Adrenal gland (tissue), 5 donors: ENCODE measurements at regions not wholly inside any gene's neighbourhood (a gene's known extent, or its start where the extent isn't known, plus 50 kb on each side); places are given as distances from the start of the nearest gene placed in this dataset.

Source experiments
- POLR2A ChIP-seq, 2 donors: fragments of 450-650 bp; IDR thresholded peaks; one replicate each; pipeline ENCODE4 v1.6.1; 2017; ENCODE audit warnings: antibody characterized with exemption in 2 of 2, mild to moderate bottlenecking in 2 of 2, moderate library complexity in 1 of 2
- TF ChIP-seq, protein P1 (sequence below), 6 experiments: fragments of 450-650 bp in 4 of 6; fragments of 200-600 bp in 2 of 6; sonication (generic) in 1 of 6; IDR thresholded peaks; 1 replicate in 5 of 6; 2 replicates in 1 of 6; pipeline versions ENCODE4 v1.5.1 to v1.8.0; 2016 to 2021; ENCODE audit warnings: antibody characterized with exemption in 6 of 6, mild to moderate bottlenecking in 2 of 6, moderate library complexity in 1 of 6
- donor health status: DM: no; HTN: no; CAD: no.

DNA sequence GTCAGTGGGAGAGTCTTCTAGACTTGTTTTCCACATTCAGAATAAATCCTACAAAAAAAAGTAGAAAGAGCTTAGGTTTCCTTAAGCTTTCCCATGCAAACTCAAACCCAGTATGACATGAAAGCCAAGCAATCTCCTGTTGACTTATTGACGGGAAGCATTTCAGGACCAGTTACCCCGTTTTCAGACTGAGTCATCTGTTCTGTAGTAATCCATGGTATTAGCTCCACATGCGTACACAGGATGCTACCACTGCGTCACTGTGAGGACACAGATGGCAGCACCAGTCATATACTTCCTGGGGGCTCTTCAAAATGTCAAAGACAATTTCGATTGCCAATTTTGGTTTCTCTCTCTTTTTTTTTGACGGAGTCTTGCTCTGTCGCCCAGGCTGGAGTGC lies 224.9 kb upstream of the MAD2L1 start:
- TF ChIP-seq, protein P1, sequence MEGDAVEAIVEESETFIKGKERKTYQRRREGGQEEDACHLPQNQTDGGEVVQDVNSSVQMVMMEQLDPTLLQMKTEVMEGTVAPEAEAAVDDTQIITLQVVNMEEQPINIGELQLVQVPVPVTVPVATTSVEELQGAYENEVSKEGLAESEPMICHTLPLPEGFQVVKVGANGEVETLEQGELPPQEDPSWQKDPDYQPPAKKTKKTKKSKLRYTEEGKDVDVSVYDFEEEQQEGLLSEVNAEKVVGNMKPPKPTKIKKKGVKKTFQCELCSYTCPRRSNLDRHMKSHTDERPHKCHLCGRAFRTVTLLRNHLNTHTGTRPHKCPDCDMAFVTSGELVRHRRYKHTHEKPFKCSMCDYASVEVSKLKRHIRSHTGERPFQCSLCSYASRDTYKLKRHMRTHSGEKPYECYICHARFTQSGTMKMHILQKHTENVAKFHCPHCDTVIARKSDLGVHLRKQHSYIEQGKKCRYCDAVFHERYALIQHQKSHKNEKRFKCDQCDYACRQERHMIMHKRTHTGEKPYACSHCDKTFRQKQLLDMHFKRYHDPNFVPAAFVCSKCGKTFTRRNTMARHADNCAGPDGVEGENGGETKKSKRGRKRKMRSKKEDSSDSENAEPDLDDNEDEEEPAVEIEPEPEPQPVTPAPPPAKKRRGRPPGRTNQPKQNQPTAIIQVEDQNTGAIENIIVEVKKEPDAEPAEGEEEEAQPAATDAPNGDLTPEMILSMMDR (IDR thresholded peaks at IDR 0.05) = no peak
- no peak for TF ChIP-seq POLR2A (IDR thresholded peaks at IDR 0.05)
